ENCODE measurements at regions not wholly inside any gene's neighbourhood (a gene's known extent, or its start where the extent isn't known, plus 50 kb on each side); places are given as distances from the start of the nearest gene placed in this dataset.
"Not testable (repeated sequence)": the region's sequence is repeated elsewhere in the genome, so short reads cannot be mapped to it uniquely, and the experiment has no call there.

DNA sequence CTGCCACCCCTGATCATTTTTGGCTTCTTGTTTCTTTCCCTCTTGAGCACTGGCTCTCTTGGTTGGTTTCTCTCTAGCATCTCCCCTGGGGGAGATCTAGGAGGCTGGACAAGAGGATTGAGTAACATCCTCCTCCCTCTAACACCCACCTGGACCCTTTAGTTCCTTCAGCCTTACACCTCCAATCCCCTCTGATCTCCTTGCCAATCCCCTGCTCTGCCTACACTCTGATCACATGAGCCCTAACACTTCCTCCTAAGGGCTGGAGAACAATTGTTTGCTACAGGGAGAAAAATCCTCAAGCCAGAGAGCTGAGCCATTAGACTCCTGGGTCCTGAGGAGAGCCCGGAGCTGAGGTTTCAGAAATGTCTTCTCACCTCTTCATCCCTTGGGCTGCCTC, 65.9 kb upstream of the ADGRL1 start:
- no peaks in the 10 kb centered on the region for H3K9me1 ChIP-seq (ENCODE audit: control insufficient read depth, extremely low read depth, insufficient read depth, low read length)
- TF ChIP-seq, protein P1, sequence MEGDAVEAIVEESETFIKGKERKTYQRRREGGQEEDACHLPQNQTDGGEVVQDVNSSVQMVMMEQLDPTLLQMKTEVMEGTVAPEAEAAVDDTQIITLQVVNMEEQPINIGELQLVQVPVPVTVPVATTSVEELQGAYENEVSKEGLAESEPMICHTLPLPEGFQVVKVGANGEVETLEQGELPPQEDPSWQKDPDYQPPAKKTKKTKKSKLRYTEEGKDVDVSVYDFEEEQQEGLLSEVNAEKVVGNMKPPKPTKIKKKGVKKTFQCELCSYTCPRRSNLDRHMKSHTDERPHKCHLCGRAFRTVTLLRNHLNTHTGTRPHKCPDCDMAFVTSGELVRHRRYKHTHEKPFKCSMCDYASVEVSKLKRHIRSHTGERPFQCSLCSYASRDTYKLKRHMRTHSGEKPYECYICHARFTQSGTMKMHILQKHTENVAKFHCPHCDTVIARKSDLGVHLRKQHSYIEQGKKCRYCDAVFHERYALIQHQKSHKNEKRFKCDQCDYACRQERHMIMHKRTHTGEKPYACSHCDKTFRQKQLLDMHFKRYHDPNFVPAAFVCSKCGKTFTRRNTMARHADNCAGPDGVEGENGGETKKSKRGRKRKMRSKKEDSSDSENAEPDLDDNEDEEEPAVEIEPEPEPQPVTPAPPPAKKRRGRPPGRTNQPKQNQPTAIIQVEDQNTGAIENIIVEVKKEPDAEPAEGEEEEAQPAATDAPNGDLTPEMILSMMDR (optimal IDR thresholded peaks at IDR 0.05 in 1 of 3, IDR thresholded peaks at IDR 0.05 in 1 of 3, conservative IDR thresholded peaks at IDR 0.05 in 1 of 3; ENCODE audit: extremely low read depth in 1 of 3, insufficient read depth in 2 of 3, low read length in 3 of 3), result no peak
- TF ChIP-seq EZH2 (IDR thresholded peaks at IDR 0.05; ENCODE audit: low read length), result no peak
- H3K9ac ChIP-seq (ENCODE audit: control insufficient read depth, extremely low read depth, insufficient read depth, low read length), result no peak overlapping the region
- H3K9me3 ChIP-seq (ENCODE audit: control insufficient read depth, low read depth, low read length), result no peaks in the 10 kb centered on the region
- H3K4me3 ChIP-seq (ENCODE audit: control insufficient read depth in 2 of 3, extremely low read depth in 1 of 3, insufficient read depth in 2 of 3, low read depth in 1 of 3, low read length in 3 of 3), result no peak overlapping the region
- peaks cover 6% of the 10 kb centered on the region for H3K27me3 ChIP-seq (ENCODE audit: control insufficient read depth, extremely low read depth, insufficient read depth, low read length)
- no peaks in the 10 kb centered on the region for H3K79me2 ChIP-seq (ENCODE audit: control insufficient read depth, insufficient read depth, low read length)
- H3K4me2 ChIP-seq (ENCODE audit: control insufficient read depth, extremely low read depth, insufficient read depth, low read depth, low read length), result no peak overlapping the region
- H4K20me1 ChIP-seq (ENCODE audit: control insufficient read depth, extremely low read depth, insufficient read depth, low read length), result no peaks in the 10 kb centered on the region
- H2AFZ ChIP-seq (ENCODE audit: control insufficient read depth, low read length), result no peak overlapping the region
- dilution Hi-C loops (cut with MboI; ENCODE audit: extremely low pct_ligation_motif_present, low sequenced_read_pairs), result no loop called here
- no peaks in the 10 kb centered on the region for H3K36me3 ChIP-seq (ENCODE audit: control insufficient read depth in 2 of 2, extremely low read depth in 1 of 2, insufficient read depth in 2 of 2, low read length in 2 of 2)
- H3K27ac ChIP-seq (ENCODE audit: control insufficient read depth, insufficient read depth, low read length), result no peak overlapping the region
- DNase-seq (ENCODE audit: low read depth, low spot score) (no peak), FAIRE-seq (no peak)
- H3K4me1 ChIP-seq (ENCODE audit: control insufficient read depth, extremely low read depth, insufficient read depth, low read length), result no peaks in the 10 kb centered on the region

GRCh38 chr19:14270557-14270956, 64.6 kb upstream of the ADGRL1 start:
- FAIRE-seq; H3K79me2 ChIP-seq (ENCODE audit: control insufficient read depth, insufficient read depth, low read length); H2AFZ ChIP-seq (ENCODE audit: control insufficient read depth, low read length); H3K4me3 ChIP-seq (ENCODE audit: control insufficient read depth in 2 of 3, extremely low read depth in 1 of 3, insufficient read depth in 2 of 3, low read depth in 1 of 3, low read length in 3 of 3); H3K27ac ChIP-seq (ENCODE audit: control insufficient read depth, insufficient read depth, low read length); H3K4me2 ChIP-seq (ENCODE audit: control insufficient read depth, extremely low read depth, insufficient read depth, low read depth, low read length); H4K20me1 ChIP-seq (ENCODE audit: control insufficient read depth, extremely low read depth, insufficient read depth, low read length); dilution Hi-C loops (cut with MboI; ENCODE audit: extremely low pct_ligation_motif_present, low sequenced_read_pairs); H3K36me3 ChIP-seq (ENCODE audit: control insufficient read depth in 2 of 2, extremely low read depth in 1 of 2, insufficient read depth in 2 of 2, low read length in 2 of 2); H3K9me3 ChIP-seq (ENCODE audit: control insufficient read depth, low read depth, low read length); H3K9me1 ChIP-seq (ENCODE audit: control insufficient read depth, extremely low read depth, insufficient read depth, low read length); DNase-seq (ENCODE audit: low read depth, low spot score); H3K4me1 ChIP-seq (ENCODE audit: control insufficient read depth, extremely low read depth, insufficient read depth, low read length); H3K9ac ChIP-seq (ENCODE audit: control insufficient read depth, extremely low read depth, insufficient read depth, low read length): not testable (repeated sequence)
- peaks cover 14% of the 10 kb centered on the region for H3K27me3 ChIP-seq (ENCODE audit: control insufficient read depth, extremely low read depth, insufficient read depth, low read length)

- no peak overlapping the region for H3K27ac ChIP-seq (ENCODE audit: control insufficient read depth, insufficient read depth, low read length)
- H3K4me3 ChIP-seq (ENCODE audit: control insufficient read depth in 2 of 3, extremely low read depth in 1 of 3, insufficient read depth in 2 of 3, low read depth in 1 of 3, low read length in 3 of 3), result no peak overlapping the region
- H3K4me2 ChIP-seq (ENCODE audit: control insufficient read depth, extremely low read depth, insufficient read depth, low read depth, low read length), result no peak overlapping the region
- FAIRE-seq (no peak), DNase-seq (ENCODE audit: low read depth, low spot score) (no peak)
- no peaks in the 10 kb centered on the region for H3K79me2 ChIP-seq (ENCODE audit: control insufficient read depth, insufficient read depth, low read length)
- H3K36me3 ChIP-seq (ENCODE audit: control insufficient read depth in 2 of 2, extremely low read depth in 1 of 2, insufficient read depth in 2 of 2, low read length in 2 of 2), result no peaks in the 10 kb centered on the region
- H3K27me3 ChIP-seq (ENCODE audit: control insufficient read depth, extremely low read depth, insufficient read depth, low read length), result peaks cover 23% of the 10 kb centered on the region
- H4K20me1 ChIP-seq (ENCODE audit: control insufficient read depth, extremely low read depth, insufficient read depth, low read length), result no peaks in the 10 kb centered on the region
- H3K4me1 ChIP-seq (ENCODE audit: control insufficient read depth, extremely low read depth, insufficient read depth, low read length), result no peaks in the 10 kb centered on the region
- no peak for TF ChIP-seq EZH2 (IDR thresholded peaks at IDR 0.05; ENCODE audit: low read length)
- TF ChIP-seq, protein P1 (optimal IDR thresholded peaks at IDR 0.05 in 1 of 3, IDR thresholded peaks at IDR 0.05 in 1 of 3, conservative IDR thresholded peaks at IDR 0.05 in 1 of 3; ENCODE audit: extremely low read depth in 1 of 3, insufficient read depth in 2 of 3, low read length in 3 of 3), result no peak
- no peak overlapping the region for H3K9ac ChIP-seq (ENCODE audit: control insufficient read depth, extremely low read depth, insufficient read depth, low read length)
- no peaks in the 10 kb centered on the region for H3K9me1 ChIP-seq (ENCODE audit: control insufficient read depth, extremely low read depth, insufficient read depth, low read length)
- dilution Hi-C loops (cut with MboI; ENCODE audit: extremely low pct_ligation_motif_present, low sequenced_read_pairs), result no loop called here
- no peaks in the 10 kb centered on the region for H3K9me3 ChIP-seq (ENCODE audit: control insufficient read depth, low read depth, low read length)
- H2AFZ ChIP-seq (ENCODE audit: control insufficient read depth, low read length), result no peak overlapping the region
Observed at GRCh38 chr19:14267224-14267741, 61.3 kb upstream of the ADGRL1 start.

- FAIRE-seq; H3K79me2 ChIP-seq (ENCODE audit: control insufficient read depth, insufficient read depth, low read length); H3K9me3 ChIP-seq (ENCODE audit: control insufficient read depth, low read depth, low read length); H3K4me2 ChIP-seq (ENCODE audit: control insufficient read depth, extremely low read depth, insufficient read depth, low read depth, low read length); dilution Hi-C loops (cut with MboI; ENCODE audit: extremely low pct_ligation_motif_present, low sequenced_read_pairs); H4K20me1 ChIP-seq (ENCODE audit: control insufficient read depth, extremely low read depth, insufficient read depth, low read length); H2AFZ ChIP-seq (ENCODE audit: control insufficient read depth, low read length); H3K9me1 ChIP-seq (ENCODE audit: control insufficient read depth, extremely low read depth, insufficient read depth, low read length); H3K27ac ChIP-seq (ENCODE audit: control insufficient read depth, insufficient read depth, low read length); DNase-seq (ENCODE audit: low read depth, low spot score); H3K4me1 ChIP-seq (ENCODE audit: control insufficient read depth, extremely low read depth, insufficient read depth, low read length); H3K9ac ChIP-seq (ENCODE audit: control insufficient read depth, extremely low read depth, insufficient read depth, low read length); H3K36me3 ChIP-seq (ENCODE audit: control insufficient read depth in 2 of 2, extremely low read depth in 1 of 2, insufficient read depth in 2 of 2, low read length in 2 of 2); H3K4me3 ChIP-seq (ENCODE audit: control insufficient read depth in 2 of 3, extremely low read depth in 1 of 3, insufficient read depth in 2 of 3, low read depth in 1 of 3, low read length in 3 of 3): not testable (repeated sequence)
- H3K27me3 ChIP-seq (ENCODE audit: control insufficient read depth, extremely low read depth, insufficient read depth, low read length), result peaks cover 23% of the 10 kb centered on the region
Observed at GRCh38 chr19:14266208-14266607, 60.2 kb upstream of the ADGRL1 start.

All from keratinocyte (primary cell).